ENCODE measurements at regions not wholly inside any gene's neighbourhood (a gene's known extent, or its start where the extent isn't known, plus 50 kb on each side); places are given as distances from the start of the nearest gene placed in this dataset.

DNA sequence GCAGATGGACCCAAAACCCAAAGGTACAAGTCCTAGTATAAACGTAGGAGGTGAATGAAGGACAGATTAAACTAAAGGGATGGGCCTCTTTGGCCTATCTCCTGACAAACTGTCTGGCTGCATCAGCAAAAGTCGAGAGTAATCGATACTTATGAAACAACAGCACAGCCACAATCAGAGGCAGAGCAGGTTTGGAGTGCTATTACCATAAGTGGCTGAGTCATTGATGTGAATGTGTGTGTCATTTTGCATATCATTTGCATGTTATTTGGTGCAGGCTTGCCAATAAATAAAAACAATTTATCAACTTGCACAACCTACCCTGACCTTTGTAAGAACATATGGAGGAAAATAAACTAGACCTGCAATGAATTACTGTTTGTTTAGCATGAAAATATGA, 283.1 kb downstream of the NUF2 start:
- no peak for TF ChIP-seq POLR2AphosphoS5 (IDR thresholded peaks at IDR 0.05; ENCODE audit: low read depth, low read length)
- TF ChIP-seq POLR2A (IDR thresholded peaks at IDR 0.05; ENCODE audit: low read depth, low read length): no peak
- TF ChIP-seq TAF1 (IDR thresholded peaks at IDR 0.05; ENCODE audit: borderline replicate concordance, low read depth, low read length): no peak

Data from GM12892 (cell line).